ENCODE measurements at regions not wholly inside any gene's neighbourhood (a gene's known extent, or its start where the extent isn't known, plus 50 kb on each side); places are given as distances from the start of the nearest gene placed in this dataset.
A peak's percentile ranks its signal among the peaks of the same experiment; 100 is the strongest.

- peak overlapping the region in 1 of 2 donors; percentile 41 for H3K27ac ChIP-seq
- no peaks in the 10 kb centered on the region for H3K9me3 ChIP-seq
- DNase-seq (ENCODE audit: low spot score) = no peak
- no peak overlapping the region for H3K4me3 ChIP-seq
- H3K4me1 ChIP-seq = peaks cover 0 to 32% of the 10 kb centered on the region in 2 donors
- TF ChIP-seq CTCF (IDR thresholded peaks at IDR 0.05) = no peak
- no peaks in the 10 kb centered on the region for H3K27me3 ChIP-seq
- no peaks in the 10 kb centered on the region for H3K36me3 ChIP-seq
Measured at GRCh38 chr1:232378266-232379062, 251.5 kb downstream of the SIPA1L2 start.

GRCh38 chr1:232377494-232377770 lies 252.5 kb downstream of the SIPA1L2 start:
- H3K27ac ChIP-seq = no peak overlapping the region
- peak; percentile 69 for DNase-seq (ENCODE audit: low spot score)

DNA sequence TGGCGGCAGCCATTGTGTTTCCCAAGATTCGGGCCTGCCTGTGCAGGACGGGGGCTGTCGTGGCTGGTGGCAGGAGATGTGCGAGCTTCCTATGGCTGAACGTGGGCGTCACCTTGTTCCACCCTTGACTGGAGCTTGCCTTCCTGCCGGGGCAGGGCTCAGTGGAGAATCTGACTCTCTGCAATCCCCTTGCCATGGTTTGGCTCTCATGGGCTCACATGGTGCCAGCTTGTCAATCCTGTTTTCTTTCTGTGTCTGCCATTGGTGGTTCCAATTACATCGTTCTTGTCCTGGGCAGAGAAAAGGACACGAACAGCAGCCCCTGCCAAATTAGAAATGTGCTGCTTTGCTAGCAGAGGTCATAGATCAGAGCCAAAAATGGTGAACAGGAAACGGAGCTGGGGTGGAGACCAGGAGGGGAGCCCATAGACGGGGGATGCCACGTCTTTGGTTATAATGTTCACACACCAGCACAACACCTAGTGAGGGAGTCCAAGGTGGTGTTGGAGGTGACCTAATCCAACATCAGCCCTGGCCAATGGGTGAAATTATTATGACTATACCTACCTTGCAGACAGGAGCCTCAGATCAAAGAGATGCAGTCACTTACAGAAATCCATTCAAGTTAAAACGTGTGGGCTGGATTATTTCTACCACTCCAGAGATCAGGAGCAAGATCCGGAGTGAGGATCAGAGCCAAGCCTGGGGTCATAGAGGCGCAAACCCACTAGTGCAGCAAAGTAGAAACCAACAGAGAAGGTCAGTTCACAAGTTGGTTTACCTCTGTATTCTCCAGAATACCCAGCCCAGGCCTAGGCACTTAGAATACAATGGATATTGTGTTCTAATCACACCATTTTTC lies 253.1 kb downstream of the SIPA1L2 start:
- no peaks in the 10 kb centered on the region for H3K9me3 ChIP-seq
- DNase-seq (ENCODE audit: low spot score) = no peak
- H3K4me3 ChIP-seq = no peak overlapping the region
- H3K4me1 ChIP-seq = peaks cover 0 to 34% of the 10 kb centered on the region in 2 donors
- no peak for TF ChIP-seq CTCF (IDR thresholded peaks at IDR 0.05)
- H3K27me3 ChIP-seq = no peaks in the 10 kb centered on the region
- no peaks in the 10 kb centered on the region for H3K36me3 ChIP-seq
- H3K27ac ChIP-seq = no peak overlapping the region

More at GRCh38 chr1:232377494-232377770, 252.5 kb downstream of the SIPA1L2 start:
- Histone ChIP-seq H3K27me3 (no peaks in the 10 kb centered on the region), H3K4me3 (no peak overlapping the region), H3K36me3 (no peaks in the 10 kb centered on the region), H3K4me1 (peaks cover 0 to 32% of the 10 kb centered on the region in 2 donors), H3K9me3 (no peaks in the 10 kb centered on the region)
- no peak for TF ChIP-seq CTCF (IDR thresholded peaks at IDR 0.05)

DNA sequence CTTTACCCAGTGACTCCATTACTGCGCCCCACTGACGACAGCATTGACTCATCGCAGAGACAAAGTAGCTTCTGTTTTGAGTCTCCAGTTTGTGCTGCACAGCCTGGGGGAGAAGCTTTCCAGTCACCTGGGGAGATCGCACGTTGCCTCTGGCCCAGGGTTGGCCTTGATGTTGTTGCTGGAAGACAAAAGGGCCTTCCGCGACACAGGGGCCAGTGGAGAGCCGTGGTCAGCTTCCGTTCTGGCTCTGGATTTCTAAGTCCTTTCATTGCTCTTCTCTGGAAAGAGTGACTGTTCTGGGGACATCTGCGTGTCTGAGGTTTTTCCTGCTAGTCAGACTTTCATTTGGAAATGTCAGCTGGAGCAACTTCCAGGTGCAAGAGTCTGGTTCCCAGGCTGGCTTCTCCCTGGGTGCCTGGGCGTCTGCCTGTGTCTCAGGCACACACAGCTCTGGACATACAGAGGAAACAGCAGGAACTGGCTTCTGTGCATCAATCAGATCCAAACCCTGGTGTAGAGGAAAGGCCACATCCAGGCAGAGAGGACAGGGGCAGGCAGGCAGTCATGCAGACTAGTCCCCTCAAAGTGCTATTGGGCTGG lies 257.0 kb downstream of the SIPA1L2 start:
- no peaks in the 10 kb centered on the region for H3K36me3 ChIP-seq
- no peak overlapping the region for H3K27ac ChIP-seq
- H3K4me1 ChIP-seq = peaks cover 0 to 29% of the 10 kb centered on the region in 2 donors
- TF ChIP-seq CTCF (IDR thresholded peaks at IDR 0.05) = no peak
- no peak for DNase-seq (ENCODE audit: low spot score)
- H3K4me3 ChIP-seq = no peak overlapping the region
- no peaks in the 10 kb centered on the region for H3K27me3 ChIP-seq
- H3K9me3 ChIP-seq = no peaks in the 10 kb centered on the region

GRCh38 chr1:232372431-232372830 lies 257.5 kb downstream of the SIPA1L2 start:
- Histone ChIP-seq H3K36me3 (no peaks in the 10 kb centered on the region), H3K27me3 (no peaks in the 10 kb centered on the region), H3K9me3 (no peaks in the 10 kb centered on the region), H3K4me3 (no peak overlapping the region), H3K27ac (no peak overlapping the region), H3K4me1 (peaks cover 0 to 23% of the 10 kb centered on the region in 2 donors)
- TF ChIP-seq CTCF (IDR thresholded peaks at IDR 0.05) = no peak
- no peak for DNase-seq (ENCODE audit: low spot score)

Data from right atrium auricular region (tissue), 2 donors.